OCI-LY3 (cell line): ENCODE measurements at regions not wholly inside any gene's neighbourhood (a gene's known extent, or its start where the extent isn't known, plus 50 kb on each side); places are given as distances from the start of the nearest gene placed in this dataset.

ENCODE experiments used
- CTCF ChIP-seq: fragments of 200-600, 300-600 bp; sonication (generic); IDR thresholded peaks from 2 replicates; pipeline ENCODE4 v1.5.1; 2014; ENCODE audit warnings: antibody characterized with exemption, low read length, low read depth
- EZH2phosphoT487 ChIP-seq: fragments of 200-600 bp; shearing (Covaris generic); IDR thresholded peaks from 2 replicates; pipeline ENCODE4 v1.6.1; 2018; ENCODE audit warnings: antibody characterized with exemption, mixed run types, low read depth

GRCh38 chr13:107643615-107644014 lies 571.7 kb downstream of the LIG4 start:
- no peak for TF ChIP-seq CTCF
- TF ChIP-seq EZH2phosphoT487: no peak
